ENCODE measurements at regions not wholly inside any gene's neighbourhood (a gene's known extent, or its start where the extent isn't known, plus 50 kb on each side); places are given as distances from the start of the nearest gene placed in this dataset.
"Not testable (repeated sequence)": the region's sequence is repeated elsewhere in the genome, so short reads cannot be mapped to it uniquely, and the experiment has no call there.

DNA sequence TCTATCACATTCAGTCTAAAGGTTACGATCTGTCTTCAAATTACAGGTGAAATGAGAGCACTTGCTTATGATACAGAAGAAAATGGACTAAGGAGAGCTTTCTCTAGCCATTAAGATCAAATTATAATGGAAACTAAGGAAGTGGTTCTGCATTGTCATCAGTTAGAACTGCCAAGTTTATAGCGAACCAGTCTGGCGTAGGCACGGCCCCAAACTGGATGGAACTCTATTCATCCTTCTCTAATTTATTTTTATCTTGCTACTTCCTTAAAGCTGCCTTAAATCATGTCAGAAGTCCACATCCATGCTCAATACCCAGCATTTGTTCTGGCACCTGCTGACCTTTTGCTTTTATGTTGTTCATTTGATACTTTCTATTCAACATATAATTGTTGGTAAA, 63.7 kb upstream of the APBB1IP start:
- Histone ChIP-seq H3K27ac (ENCODE audit: low read depth in 1 of 2, low read length in 1 of 2) (no peak overlapping the region), H3K9me3 (ENCODE audit: control insufficient read depth in 4 of 4, insufficient read depth in 3 of 4, low read length in 3 of 4) (peaks cover 0 to 4% (median 0%) of the 10 kb centered on the region in 4 donors), H3K36me3 (ENCODE audit: control insufficient read depth in 4 of 4, insufficient read depth in 4 of 4, low read length in 4 of 4) (no peaks in the 10 kb centered on the region), H3K4me1 (ENCODE audit: control insufficient read depth in 5 of 5, insufficient read depth in 5 of 5, low read length in 5 of 5) (peaks cover 0 to 2% (median 0%) of the 10 kb centered on the region in 5 donors), H3K27me3 (ENCODE audit: control insufficient read depth in 3 of 3, insufficient read depth in 3 of 3, low read length in 2 of 3) (peaks cover 0 to 5% (median 0%) of the 10 kb centered on the region in 3 donors), H3K9ac (ENCODE audit: insufficient read depth in 1 of 2, low read length in 2 of 2) (no peak overlapping the region), H3K4me3 (no peak overlapping the region)
- no peak for ATAC-seq (ENCODE audit: insufficient read depth, low FRiP score)
- DNase-seq: no peak
- 45 to 74% methylated on average over 4 of the region's 4 CpGs for WGBS, 2 donors
- TF ChIP-seq, protein P1, sequence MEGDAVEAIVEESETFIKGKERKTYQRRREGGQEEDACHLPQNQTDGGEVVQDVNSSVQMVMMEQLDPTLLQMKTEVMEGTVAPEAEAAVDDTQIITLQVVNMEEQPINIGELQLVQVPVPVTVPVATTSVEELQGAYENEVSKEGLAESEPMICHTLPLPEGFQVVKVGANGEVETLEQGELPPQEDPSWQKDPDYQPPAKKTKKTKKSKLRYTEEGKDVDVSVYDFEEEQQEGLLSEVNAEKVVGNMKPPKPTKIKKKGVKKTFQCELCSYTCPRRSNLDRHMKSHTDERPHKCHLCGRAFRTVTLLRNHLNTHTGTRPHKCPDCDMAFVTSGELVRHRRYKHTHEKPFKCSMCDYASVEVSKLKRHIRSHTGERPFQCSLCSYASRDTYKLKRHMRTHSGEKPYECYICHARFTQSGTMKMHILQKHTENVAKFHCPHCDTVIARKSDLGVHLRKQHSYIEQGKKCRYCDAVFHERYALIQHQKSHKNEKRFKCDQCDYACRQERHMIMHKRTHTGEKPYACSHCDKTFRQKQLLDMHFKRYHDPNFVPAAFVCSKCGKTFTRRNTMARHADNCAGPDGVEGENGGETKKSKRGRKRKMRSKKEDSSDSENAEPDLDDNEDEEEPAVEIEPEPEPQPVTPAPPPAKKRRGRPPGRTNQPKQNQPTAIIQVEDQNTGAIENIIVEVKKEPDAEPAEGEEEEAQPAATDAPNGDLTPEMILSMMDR (IDR thresholded peaks at IDR 0.05; ENCODE audit: control extremely low read depth, extremely low read depth): no peak

GRCh38 chr10:26377224-26377810, 60.8 kb upstream of the APBB1IP start:
- not testable (repeated sequence) for H3K27ac ChIP-seq (ENCODE audit: low read depth in 1 of 2, low read length in 1 of 2); H3K9me3 ChIP-seq (ENCODE audit: control insufficient read depth in 4 of 4, insufficient read depth in 3 of 4, low read length in 3 of 4); H3K4me3 ChIP-seq; H3K4me1 ChIP-seq (ENCODE audit: control insufficient read depth in 5 of 5, insufficient read depth in 5 of 5, low read length in 5 of 5); DNase-seq; H3K36me3 ChIP-seq (ENCODE audit: control insufficient read depth in 4 of 4, insufficient read depth in 4 of 4, low read length in 4 of 4); H3K27me3 ChIP-seq (ENCODE audit: control insufficient read depth in 3 of 3, insufficient read depth in 3 of 3, low read length in 2 of 3); ATAC-seq (ENCODE audit: insufficient read depth, low FRiP score); H3K9ac ChIP-seq (ENCODE audit: insufficient read depth in 1 of 2, low read length in 2 of 2)
- WGBS, 2 donors: 46 to 65% methylated on average over 9 of the region's 9 CpGs

- Histone ChIP-seq H3K9ac (ENCODE audit: insufficient read depth in 1 of 2, low read length in 2 of 2) (no peak overlapping the region), H3K27ac (ENCODE audit: low read depth in 1 of 2, low read length in 1 of 2) (no peak overlapping the region), H3K36me3 (ENCODE audit: control insufficient read depth in 4 of 4, insufficient read depth in 4 of 4, low read length in 4 of 4) (no peaks in the 10 kb centered on the region), H3K4me3 (no peak overlapping the region), H3K4me1 (ENCODE audit: control insufficient read depth in 5 of 5, insufficient read depth in 5 of 5, low read length in 5 of 5) (peaks cover 0 to 2% (median 0%) of the 10 kb centered on the region in 5 donors), H3K27me3 (ENCODE audit: control insufficient read depth in 3 of 3, insufficient read depth in 3 of 3, low read length in 2 of 3) (no peaks in the 10 kb centered on the region), H3K9me3 (ENCODE audit: control insufficient read depth in 4 of 4, insufficient read depth in 3 of 4, low read length in 3 of 4) (peaks cover 0 to 4% (median 0%) of the 10 kb centered on the region in 4 donors)
- TF ChIP-seq, protein P1 (IDR thresholded peaks at IDR 0.05; ENCODE audit: control extremely low read depth, extremely low read depth): no peak
- DNase-seq: no peak
- 22 to 35% methylated on average over 5 of the region's 5 CpGs for WGBS, 2 donors
- no peak for ATAC-seq (ENCODE audit: insufficient read depth, low FRiP score)
These were observed 59.3 kb upstream of the APBB1IP start for GRCh38 chr10:26378861-26379294.

DNA sequence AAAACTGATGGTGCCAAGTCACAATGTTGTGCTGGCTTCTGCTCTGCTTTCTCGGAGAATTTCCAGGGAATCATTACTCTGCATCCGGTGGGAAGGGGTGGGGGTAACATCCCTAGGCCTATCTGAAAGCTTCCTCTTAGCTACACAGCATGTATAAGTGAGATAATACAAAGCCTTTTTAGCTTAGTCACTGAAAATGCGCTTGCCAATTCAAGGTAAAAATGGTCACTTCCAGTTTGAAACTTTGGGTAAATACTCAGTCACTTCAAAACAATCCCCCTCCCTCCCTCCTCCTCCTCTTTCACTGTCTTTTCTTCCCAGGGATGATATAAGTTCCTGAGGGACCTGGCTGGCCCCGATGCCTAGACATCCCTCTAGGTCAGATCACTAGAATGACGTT, 57.3 kb upstream of the APBB1IP start:
- Histone ChIP-seq H3K4me3 (no peak overlapping the region), H3K9me3 (ENCODE audit: control insufficient read depth in 4 of 4, insufficient read depth in 3 of 4, low read length in 3 of 4) (peaks cover 0 to 4% (median 0%) of the 10 kb centered on the region in 4 donors), H3K9ac (ENCODE audit: insufficient read depth in 1 of 2, low read length in 2 of 2) (no peak overlapping the region), H3K4me1 (ENCODE audit: control insufficient read depth in 5 of 5, insufficient read depth in 5 of 5, low read length in 5 of 5) (peaks cover 0 to 2% (median 0%) of the 10 kb centered on the region in 5 donors), H3K27me3 (ENCODE audit: control insufficient read depth in 3 of 3, insufficient read depth in 3 of 3, low read length in 2 of 3) (no peaks in the 10 kb centered on the region), H3K36me3 (ENCODE audit: control insufficient read depth in 4 of 4, insufficient read depth in 4 of 4, low read length in 4 of 4) (no peaks in the 10 kb centered on the region), H3K27ac (ENCODE audit: low read depth in 1 of 2, low read length in 1 of 2) (no peak overlapping the region)
- DNase-seq (no peak), ATAC-seq (ENCODE audit: insufficient read depth, low FRiP score) (no peak)
- 50 to 71% methylated on average over 5 of the region's 5 CpGs for WGBS, 2 donors
- TF ChIP-seq, protein P1 (IDR thresholded peaks at IDR 0.05; ENCODE audit: control extremely low read depth, extremely low read depth): no peak

Data from lung (tissue), 11 donors.